ENCODE measurements at regions not wholly inside any gene's neighbourhood (a gene's known extent, or its start where the extent isn't known, plus 50 kb on each side); places are given as distances from the start of the nearest gene placed in this dataset.
A peak's percentile ranks its signal among the peaks of the same experiment; 100 is the strongest.
"Not testable (repeated sequence)": the region's sequence is repeated elsewhere in the genome, so short reads cannot be mapped to it uniquely, and the experiment has no call there.

DNA sequence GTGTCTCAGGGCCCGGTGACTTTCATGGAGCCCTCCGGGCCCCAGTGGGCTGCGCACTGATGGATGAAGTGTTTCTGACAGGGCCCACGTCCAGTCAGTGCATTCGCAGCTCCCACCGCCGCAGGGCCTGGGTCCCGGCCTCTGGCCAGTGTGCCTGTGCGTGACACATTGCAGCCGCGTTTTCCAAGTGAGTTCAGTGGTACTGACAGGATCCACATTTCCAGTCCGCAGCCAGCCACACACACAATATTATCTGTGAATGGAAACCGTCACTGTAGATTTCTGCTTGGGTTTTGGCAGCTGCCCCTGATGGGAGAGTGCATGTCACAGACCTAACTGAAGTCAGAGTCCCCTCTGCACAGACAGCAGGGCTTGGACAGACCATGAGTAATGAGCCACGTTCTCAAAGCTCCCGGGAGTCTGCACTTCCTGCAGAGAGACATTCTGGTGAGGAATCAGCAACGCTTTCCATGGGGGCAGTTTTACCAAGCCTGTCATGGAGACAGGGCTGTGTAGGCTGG lies 171.4 kb downstream of the MYLK4 start:
- WGBS, 2 donors: 31 to 59% methylated on average over 3 to 9 of the region's 16 CpGs
- Histone ChIP-seq H3K27ac (peak overlapping the region; percentile 6 to 77 (median 50)), H3K36me3 (no peaks in the 10 kb centered on the region), H3K4me1 (peaks cover 0 to 20% (median 0%) of the 10 kb centered on the region in 3 donors), H3K9me3 (no peaks in the 10 kb centered on the region), H3K4me3 (no peak overlapping the region), H3K27me3 (no peaks in the 10 kb centered on the region)
- intact Hi-C loops (cut with DNase I): no loop called here
- no peak for DNase-seq
- no peak for TF ChIP-seq POLR2A (IDR thresholded peaks at IDR 0.05)
- TF ChIP-seq, protein P1, sequence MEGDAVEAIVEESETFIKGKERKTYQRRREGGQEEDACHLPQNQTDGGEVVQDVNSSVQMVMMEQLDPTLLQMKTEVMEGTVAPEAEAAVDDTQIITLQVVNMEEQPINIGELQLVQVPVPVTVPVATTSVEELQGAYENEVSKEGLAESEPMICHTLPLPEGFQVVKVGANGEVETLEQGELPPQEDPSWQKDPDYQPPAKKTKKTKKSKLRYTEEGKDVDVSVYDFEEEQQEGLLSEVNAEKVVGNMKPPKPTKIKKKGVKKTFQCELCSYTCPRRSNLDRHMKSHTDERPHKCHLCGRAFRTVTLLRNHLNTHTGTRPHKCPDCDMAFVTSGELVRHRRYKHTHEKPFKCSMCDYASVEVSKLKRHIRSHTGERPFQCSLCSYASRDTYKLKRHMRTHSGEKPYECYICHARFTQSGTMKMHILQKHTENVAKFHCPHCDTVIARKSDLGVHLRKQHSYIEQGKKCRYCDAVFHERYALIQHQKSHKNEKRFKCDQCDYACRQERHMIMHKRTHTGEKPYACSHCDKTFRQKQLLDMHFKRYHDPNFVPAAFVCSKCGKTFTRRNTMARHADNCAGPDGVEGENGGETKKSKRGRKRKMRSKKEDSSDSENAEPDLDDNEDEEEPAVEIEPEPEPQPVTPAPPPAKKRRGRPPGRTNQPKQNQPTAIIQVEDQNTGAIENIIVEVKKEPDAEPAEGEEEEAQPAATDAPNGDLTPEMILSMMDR (IDR thresholded peaks at IDR 0.05): no peak

DNA sequence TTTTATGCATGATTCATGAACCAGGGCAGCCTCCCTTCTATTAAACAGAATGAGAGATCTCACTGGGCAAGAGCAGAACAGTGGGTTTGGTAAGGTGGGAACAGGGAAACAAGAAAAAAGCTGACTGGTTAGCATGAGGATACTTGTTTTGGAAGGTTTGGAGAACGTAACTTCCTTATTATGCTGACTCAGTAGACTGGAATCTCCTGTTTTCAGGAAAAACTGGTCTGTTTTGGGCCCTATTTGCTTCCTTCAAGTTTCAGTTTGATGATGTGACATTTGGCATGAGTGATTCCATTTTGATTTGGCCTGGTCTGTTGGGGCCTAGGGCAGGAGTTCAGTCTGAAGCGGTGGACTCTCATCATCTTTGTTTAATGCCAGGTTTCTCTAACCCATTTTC lies 172.0 kb downstream of the MYLK4 start:
- 25 to 56% methylated on average over 2 of the region's 2 CpGs for WGBS, 2 donors
- Histone ChIP-seq H3K36me3 (no peaks in the 10 kb centered on the region), H3K9me3 (no peaks in the 10 kb centered on the region), H3K27me3 (no peaks in the 10 kb centered on the region), H3K27ac (peak overlapping the region; percentile 38 to 77 (median 67)), H3K4me1 (peaks cover 0 to 20% (median 0%) of the 10 kb centered on the region in 3 donors), H3K4me3 (no peak overlapping the region)
- TF ChIP-seq POLR2A (IDR thresholded peaks at IDR 0.05): no peak
- TF ChIP-seq, protein P1 (IDR thresholded peaks at IDR 0.05): no peak
- no peak for DNase-seq
- intact Hi-C loops (cut with DNase I): no loop called here

GRCh38 chr6:2576499-2576898 lies 174.2 kb downstream of the MYLK4 start:
- no peak for DNase-seq
- no peaks in the 10 kb centered on the region for H3K9me3 ChIP-seq
- TF ChIP-seq POLR2A (IDR thresholded peaks at IDR 0.05): no peak
- TF ChIP-seq, protein P1 (IDR thresholded peaks at IDR 0.05): no peak
- intact Hi-C loops (cut with DNase I): no loop called here
- WGBS, 2 donors: 80 to 91% methylated on average over 3 of the region's 3 CpGs
- H3K36me3 ChIP-seq: no peaks in the 10 kb centered on the region
- H3K4me3 ChIP-seq: no peak overlapping the region
- H3K4me1 ChIP-seq: peaks cover 0 to 20% (median 0%) of the 10 kb centered on the region in 3 donors
- no peak overlapping the region for H3K27ac ChIP-seq
- no peaks in the 10 kb centered on the region for H3K27me3 ChIP-seq

GRCh38 chr6:2575236-2575635 lies 175.5 kb downstream of the MYLK4 start:
- DNase-seq: no peak
- intact Hi-C loops (cut with DNase I): no loop called here
- Histone ChIP-seq H3K27me3 (no peaks in the 10 kb centered on the region), H3K4me1 (peaks cover 0 to 20% (median 0%) of the 10 kb centered on the region in 3 donors), H3K36me3 (no peaks in the 10 kb centered on the region), H3K9me3 (no peaks in the 10 kb centered on the region), H3K27ac (no peak overlapping the region), H3K4me3 (no peak overlapping the region)
- TF ChIP-seq, protein P1 (IDR thresholded peaks at IDR 0.05): no peak
- no peak for TF ChIP-seq POLR2A (IDR thresholded peaks at IDR 0.05)
- 80 to 86% methylated on average over 5 of the region's 5 CpGs for WGBS, 2 donors

- H3K4me3 ChIP-seq; intact Hi-C loops (cut with DNase I): not testable (repeated sequence)
- 87 to 100% methylated on average over 1 of the region's 1 CpG for WGBS, 2 donors
Measured at GRCh38 chr6:2569420-2569819, 181.3 kb downstream of the MYLK4 start.

DNA sequence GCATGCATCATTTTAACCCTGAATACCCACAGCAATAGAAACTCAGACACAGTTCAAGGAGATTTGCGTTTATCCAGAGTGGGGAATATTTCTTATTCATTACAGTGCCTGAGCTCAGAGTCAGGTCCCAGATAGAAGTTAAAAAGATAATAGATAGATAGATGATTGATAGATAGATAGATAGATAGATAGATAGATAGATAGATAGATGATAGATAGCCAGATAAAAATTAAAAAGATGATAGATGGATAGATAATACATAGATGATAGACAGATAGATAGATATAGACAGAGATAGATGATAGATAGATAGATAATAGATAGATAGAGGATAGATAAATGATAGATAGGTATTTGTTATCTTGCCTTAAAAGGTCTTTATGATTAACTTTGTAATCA lies 184.7 kb downstream of the MYLK4 start:
- no peak for DNase-seq
- no peaks in the 10 kb centered on the region for H3K4me1 ChIP-seq
- H3K27ac ChIP-seq: no peak overlapping the region
- no peaks in the 10 kb centered on the region for H3K36me3 ChIP-seq
- TF ChIP-seq POLR2A (IDR thresholded peaks at IDR 0.05): no peak
- TF ChIP-seq, protein P1 (IDR thresholded peaks at IDR 0.05): no peak
- H3K27me3 ChIP-seq: no peaks in the 10 kb centered on the region
- no peak overlapping the region for H3K4me3 ChIP-seq
- H3K9me3 ChIP-seq: no peaks in the 10 kb centered on the region
- intact Hi-C loops (cut with DNase I): no loop called here
- 83 to 87% methylated on average over 1 of the region's 1 CpG for WGBS, 2 donors

More at GRCh38 chr6:2569420-2569819, 181.3 kb downstream of the MYLK4 start:
- H3K27ac ChIP-seq, H3K4me1 ChIP-seq, H3K9me3 ChIP-seq, H3K27me3 ChIP-seq, H3K36me3 ChIP-seq, DNase-seq: not testable (repeated sequence)
